Testis (tissue), 2 donors: ENCODE measurements at regions not wholly inside any gene's neighbourhood (a gene's known extent, or its start where the extent isn't known, plus 50 kb on each side); places are given as distances from the start of the nearest gene placed in this dataset.

Source experiments
- DNase-seq: peaks from one replicate; pipeline ENCODE4 v3.0.0-alpha.2; 2019
- H3K27ac ChIP-seq, 2 donors: fragments of 200-600 bp; sonication (generic); one replicate each; pipeline ENCODE4 v1.5.1; 2019
- H3K27me3 ChIP-seq: fragments of 200-600 bp; sonication (generic); one replicate; pipeline ENCODE4 v1.5.1; 2019
- H3K36me3 ChIP-seq: fragments of 200-600 bp; sonication (generic); one replicate; pipeline ENCODE4 v1.5.1; 2017; ENCODE audit warnings: low read depth; ENCODE audit errors: missing control alignments
- H3K4me1 ChIP-seq: fragments of 200-600 bp; sonication (generic); one replicate; pipeline ENCODE4 v1.5.1; 2019
- H3K4me3 ChIP-seq, 2 donors: fragments of 200-600 bp; sonication (generic); one replicate each; pipeline ENCODE4 v1.5.1; 2017 to 2019
- H3K9me3 ChIP-seq: fragments of 200-600 bp; sonication (generic); one replicate; pipeline ENCODE4 v1.5.1; 2017
- CTCF ChIP-seq, 3 experiments: fragments of 450-650 bp in 2 of 3; fragments of 200-600 bp in 1 of 3; sonication (generic) in 1 of 3; IDR thresholded peaks; one replicate each; pipeline ENCODE4 v1.5.1; 2016 to 2019; ENCODE audit warnings: antibody characterized with exemption in 3 of 3, mild to moderate bottlenecking in 2 of 3, moderate library complexity in 1 of 3
- POLR2A ChIP-seq: fragments of 450-650 bp; IDR thresholded peaks from one replicate; pipeline ENCODE4 v1.6.1; 2017; ENCODE audit warnings: antibody characterized with exemption, mild to moderate bottlenecking, moderate library complexity
- WGBS, 2 donors: methylation state at CpG; one replicate each; pipeline ENCODE4 v1.1.5; 2018; 5-methylcytosine and 5-hydroxymethylcytosine counted together
- intact Hi-C: fragments of 100-400 bp; cut with DNase I; formaldehyde crosslinking; loops from one replicate; pipeline ENCODE4 v1.15.1; 2023; ENCODE audit warnings: low total_unique reads

- TF ChIP-seq CTCF (IDR thresholded peaks at IDR 0.05) = no peak
- TF ChIP-seq POLR2A = no peak
- 87 to 97% methylated on average over 1 of the region's 1 CpG for WGBS, 2 donors
- DNase-seq = no peak
- H3K27ac ChIP-seq = no peak overlapping the region
- H3K9me3 ChIP-seq = no peaks in the 10 kb centered on the region
- no peak overlapping the region for H3K4me3 ChIP-seq
- H3K36me3 ChIP-seq = no peaks in the 10 kb centered on the region
- intact Hi-C loops = no loop called here
- H3K27me3 ChIP-seq = no peaks in the 10 kb centered on the region
- H3K4me1 ChIP-seq = no peaks in the 10 kb centered on the region
Measured at GRCh38 chr9:80968611-80969010, 720.7 kb downstream of the TLE1 start.

- 75 to 94% methylated on average over 2 of the region's 2 CpGs for WGBS, 2 donors
- H3K4me3 ChIP-seq = no peak overlapping the region
- no peaks in the 10 kb centered on the region for H3K4me1 ChIP-seq
- DNase-seq = no peak
- no peaks in the 10 kb centered on the region for H3K27me3 ChIP-seq
- H3K27ac ChIP-seq = no peak overlapping the region
- H3K36me3 ChIP-seq = no peaks in the 10 kb centered on the region
- no peaks in the 10 kb centered on the region for H3K9me3 ChIP-seq
- intact Hi-C loops = no loop called here
- no peak for TF ChIP-seq POLR2A
- TF ChIP-seq CTCF (IDR thresholded peaks at IDR 0.05) = no peak
Measured at GRCh38 chr9:80964914-80965313, 724.4 kb downstream of the TLE1 start.

- H3K27me3 ChIP-seq = no peaks in the 10 kb centered on the region
- WGBS, 2 donors = 66 to 75% methylated on average over 4 of the region's 4 CpGs
- H3K4me3 ChIP-seq = no peak overlapping the region
- no peaks in the 10 kb centered on the region for H3K9me3 ChIP-seq
- TF ChIP-seq CTCF (IDR thresholded peaks at IDR 0.05) (no peak), POLR2A (no peak)
- H3K27ac ChIP-seq = no peak overlapping the region
- intact Hi-C loops = no loop called here
- DNase-seq = no peak
- H3K4me1 ChIP-seq = no peaks in the 10 kb centered on the region
- H3K36me3 ChIP-seq = no peaks in the 10 kb centered on the region
Measured at GRCh38 chr9:80964374-80964773, 725.0 kb downstream of the TLE1 start.

GRCh38 chr9:80957801-80958200 is 731.5 kb downstream of the TLE1 start:
- no peaks in the 10 kb centered on the region for H3K27me3 ChIP-seq
- intact Hi-C loops = no loop called here
- H3K36me3 ChIP-seq = no peaks in the 10 kb centered on the region
- no peak overlapping the region for H3K27ac ChIP-seq
- no peaks in the 10 kb centered on the region for H3K4me1 ChIP-seq
- DNase-seq = no peak
- no peak for TF ChIP-seq CTCF (IDR thresholded peaks at IDR 0.05)
- TF ChIP-seq POLR2A = no peak
- 76 to 90% methylated on average over 3 of the region's 3 CpGs for WGBS, 2 donors
- H3K4me3 ChIP-seq = no peak overlapping the region
- H3K9me3 ChIP-seq = no peaks in the 10 kb centered on the region

GRCh38 chr9:80954521-80954920 is 734.8 kb downstream of the TLE1 start:
- Histone ChIP-seq H3K9me3 (no peaks in the 10 kb centered on the region), H3K36me3 (no peaks in the 10 kb centered on the region), H3K27me3 (no peaks in the 10 kb centered on the region), H3K4me1 (no peaks in the 10 kb centered on the region), H3K4me3 (no peak overlapping the region), H3K27ac (no peak overlapping the region)
- TF ChIP-seq CTCF (IDR thresholded peaks at IDR 0.05) (no peak), POLR2A (no peak)
- 81 to 87% methylated on average over 2 of the region's 2 CpGs for WGBS, 2 donors
- intact Hi-C loops = no loop called here
- no peak for DNase-seq
